ENCODE measurements at regions not wholly inside any gene's neighbourhood (a gene's known extent, or its start where the extent isn't known, plus 50 kb on each side); places are given as distances from the start of the nearest gene placed in this dataset.

GRCh38 chr17:52376137-52376536, 217.6 kb upstream of the CA10 start:
- TF ChIP-seq ZEB2 (tag by site-specific recombination; IDR thresholded peaks at IDR 0.05) (no peak), CTCF (tag by site-specific recombination; IDR thresholded peaks at IDR 0.05) (no peak), ZNF366 (tag by site-specific recombination; conservative IDR thresholded peaks at IDR 0.05) (no peak), ZNF16 (tag by site-specific recombination; IDR thresholded peaks at IDR 0.05; ENCODE audit: low read depth) (no peak)
